Erythroblast (primary cell): ENCODE measurements at regions not wholly inside any gene's neighbourhood (a gene's known extent, or its start where the extent isn't known, plus 50 kb on each side); places are given as distances from the start of the nearest gene placed in this dataset.

ENCODE experiments used
- GATA1 ChIP-seq: IDR thresholded peaks from 2 replicates; pipeline ENCODE4 v1.6.1; 2011; ENCODE audit warnings: low read depth, mild to moderate bottlenecking, control low read depth, low read length, moderate library complexity
- POLR2A ChIP-seq: IDR thresholded peaks from 2 replicates; pipeline ENCODE4 v1.6.1; 2011; ENCODE audit warnings: mild to moderate bottlenecking, low read length

DNA sequence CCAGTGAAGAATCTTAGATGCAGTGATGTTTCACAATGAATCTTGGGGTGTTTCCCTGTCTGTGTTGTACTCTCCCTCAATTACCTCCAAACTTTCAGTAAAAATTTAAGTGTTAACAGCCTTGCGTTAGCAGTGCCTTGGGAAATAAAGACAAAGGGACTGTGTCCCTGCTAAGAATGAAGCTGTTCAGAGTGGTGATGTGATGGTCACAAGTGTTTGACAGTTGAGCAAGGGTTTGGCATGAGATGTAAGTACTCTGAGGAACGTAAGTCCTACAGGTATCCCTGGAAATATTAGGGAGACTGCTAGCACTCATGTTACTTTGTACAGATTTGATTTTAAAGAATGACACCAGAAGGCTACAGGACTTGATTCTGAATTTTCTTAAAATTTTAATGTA is 304.3 kb upstream of the DPH6 start:
- TF ChIP-seq POLR2A (no peak), GATA1 (no peak)
